WTC11 (cell line): ENCODE measurements at regions not wholly inside any gene's neighbourhood (a gene's known extent, or its start where the extent isn't known, plus 50 kb on each side); places are given as distances from the start of the nearest gene placed in this dataset.

Source experiments
- ATAC-seq: fragments of 200-7000 bp; cut with Tn5 transposase; 2 replicates; pipeline ENCODE4 v1.10.0; 2021; ENCODE audit warnings: mild to moderate bottlenecking, moderate library complexity
- CTCF ChIA-PET: fragments of 300-600 bp; sonication (Branson Sonifier 250); formaldehyde crosslinking; loops from one replicate; lab custom pipeline; 2021; ENCODE audit warnings: antibody characterized with exemption; lab: Charles Lee
- POLR2A ChIA-PET: fragments of 350-600 bp; sonication (Branson Sonifier 250); formaldehyde crosslinking; loops from one replicate; lab custom pipeline; 2021; ENCODE audit warnings: antibody characterized with exemption; lab: Charles Lee
- DNase-seq: peaks from one replicate; pipeline ENCODE4 v3.0.0; 2021; ENCODE audit warnings: low spot score
- H3K27ac Mint-ChIP-seq: 2 replicates; pipeline ENCODE4 v1.8.0; 2021; ENCODE audit warnings: mixed read lengths
- H3K27me3 Mint-ChIP-seq: 2 replicates; pipeline ENCODE4 v1.8.0; 2021; ENCODE audit warnings: low read depth, mild to moderate bottlenecking, moderate library complexity, mixed read lengths
- H3K36me3 Mint-ChIP-seq: 2 replicates; pipeline ENCODE4 v1.8.0; 2021; ENCODE audit warnings: mixed read lengths
- H3K4me1 Mint-ChIP-seq: 2 replicates; pipeline ENCODE4 v1.8.0; 2022; ENCODE audit warnings: mixed read lengths
- H3K4me3 Mint-ChIP-seq: 2 replicates; pipeline ENCODE4 v1.8.0; 2021; ENCODE audit warnings: mild to moderate bottlenecking, moderate library complexity, mixed read lengths
- H3K9me3 Mint-ChIP-seq: 2 replicates; pipeline ENCODE4 v1.8.0; 2021; ENCODE audit warnings: mixed read lengths
- ATF3 ChIP-seq: sonication (generic); formaldehyde crosslinking; conservative IDR thresholded peaks from 2 replicates; pipeline ENCODE4 v1.8.1; 2022; ENCODE audit warnings: mild to moderate bottlenecking, missing genetic modification reagents
- E2F4 ChIP-seq: sonication (generic); formaldehyde crosslinking; IDR thresholded peaks from 2 replicates; pipeline ENCODE4 v1.8.1; 2022; ENCODE audit warnings: low read depth, mild to moderate bottlenecking, moderate library complexity, missing genetic modification reagents, borderline replicate concordance
- ELF4 ChIP-seq: sonication (generic); formaldehyde crosslinking; IDR thresholded peaks from 2 replicates; pipeline ENCODE4 v1.8.1; 2022; ENCODE audit warnings: low read depth, mild to moderate bottlenecking, moderate library complexity, missing genetic modification reagents
- EMX1 ChIP-seq: fragments of 250-450 bp; sonication (Bioruptor Pico); IDR thresholded peaks from 2 replicates; pipeline ENCODE4 v1.8.0; 2021; ENCODE audit warnings: mild to moderate bottlenecking
- ESRRA ChIP-seq: sonication (generic); formaldehyde crosslinking; IDR thresholded peaks from 2 replicates; pipeline ENCODE4 v1.8.1; 2022; ENCODE audit warnings: mild to moderate bottlenecking, missing genetic modification reagents, borderline replicate concordance
- ETV6 ChIP-seq: sonication (generic); formaldehyde crosslinking; IDR thresholded peaks from 2 replicates; pipeline ENCODE4 v1.8.1; 2022; ENCODE audit warnings: mild to moderate bottlenecking, missing genetic modification reagents
- IRF2 ChIP-seq: sonication (generic); formaldehyde crosslinking; IDR thresholded peaks from 2 replicates; pipeline ENCODE4 v1.8.0; 2022; ENCODE audit warnings: low read depth, missing genetic modification reagents, borderline replicate concordance
- JUN ChIP-seq: sonication (generic); formaldehyde crosslinking; IDR thresholded peaks from 2 replicates; pipeline ENCODE4 v1.8.0; 2023; ENCODE audit warnings: mild to moderate bottlenecking, missing genetic modification reagents
- KAT7 ChIP-seq: sonication (generic); formaldehyde crosslinking; IDR thresholded peaks from 2 replicates; pipeline ENCODE4 v1.8.1; 2023; ENCODE audit warnings: missing genetic modification reagents, mild to moderate bottlenecking, borderline replicate concordance
- MYBL2 ChIP-seq: sonication (generic); formaldehyde crosslinking; IDR thresholded peaks from 2 replicates; pipeline ENCODE4 v1.8.1; 2023; ENCODE audit warnings: mild to moderate bottlenecking, moderate library complexity, missing genetic modification reagents
- NR1H2 ChIP-seq: sonication (generic); formaldehyde crosslinking; IDR thresholded peaks from 2 replicates; pipeline ENCODE4 v1.9.0; 2021; ENCODE audit warnings: mild to moderate bottlenecking, moderate library complexity, missing genetic modification reagents
- PRDM15 ChIP-seq: sonication (generic); formaldehyde crosslinking; IDR thresholded peaks from 2 replicates; pipeline ENCODE4 v1.8.0; 2022; ENCODE audit warnings: missing genetic modification reagents
- SMAD3 ChIP-seq: sonication (generic); formaldehyde crosslinking; IDR thresholded peaks from 2 replicates; pipeline ENCODE4 v1.8.0; 2022; ENCODE audit warnings: missing genetic modification reagents, mild to moderate bottlenecking, borderline replicate concordance
- TEAD4 ChIP-seq: sonication (generic); formaldehyde crosslinking; IDR thresholded peaks from 2 replicates; pipeline ENCODE4 v1.8.0; 2022; ENCODE audit warnings: mild to moderate bottlenecking, missing genetic modification reagents
- TP53 ChIP-seq: sonication (generic); formaldehyde crosslinking; IDR thresholded peaks from 2 replicates; pipeline ENCODE4 v1.8.1; 2023; ENCODE audit warnings: mild to moderate bottlenecking, missing genetic modification reagents
- ZBTB21 ChIP-seq: sonication (generic); formaldehyde crosslinking; IDR thresholded peaks from 2 replicates; pipeline ENCODE4 v1.8.1; 2023; ENCODE audit warnings: mild to moderate bottlenecking, missing genetic modification reagents, borderline replicate concordance
- ZMAT4 ChIP-seq: fragments of 250-450 bp; sonication (Bioruptor Pico); IDR thresholded peaks from 2 replicates; pipeline ENCODE4 v1.9.0; 2021; ENCODE audit warnings: mild to moderate bottlenecking
- ZNF232 ChIP-seq: sonication (generic); formaldehyde crosslinking; IDR thresholded peaks from 2 replicates; pipeline ENCODE4 v1.8.0; 2022; ENCODE audit warnings: mild to moderate bottlenecking, missing genetic modification reagents
- ZNF396 ChIP-seq: fragments of 250-450 bp; sonication (Bioruptor Pico); IDR thresholded peaks from 2 replicates; pipeline ENCODE4 v1.8.0; 2021; ENCODE audit warnings: mild to moderate bottlenecking, moderate library complexity, borderline replicate concordance
- TF ChIP-seq, protein P1 (sequence below): fragments of 250-450 bp; sonication (Bioruptor Pico); IDR thresholded peaks from 2 replicates; pipeline ENCODE4 v1.9.0; 2021; ENCODE audit warnings: mild to moderate bottlenecking
- TF ChIP-seq, protein P2 (sequence below): fragments of 250-450 bp; sonication (Bioruptor Pico); IDR thresholded peaks from 2 replicates; pipeline ENCODE4 v2.1.2; 2022; ENCODE audit warnings: mild to moderate bottlenecking, moderate library complexity
- TF ChIP-seq, protein P3 (sequence below): sonication (generic); formaldehyde crosslinking; IDR thresholded peaks from 2 replicates; pipeline ENCODE4 v1.8.1; 2022; ENCODE audit warnings: mild to moderate bottlenecking, missing genetic modification reagents, moderate library complexity, borderline replicate concordance

GRCh38 chr6:168827586-168827871 lies 386.5 kb downstream of the SMOC2 start:
- CTCF ChIA-PET: interaction anchor here (1.6 kb wide), 1 partner anchor 115 kb away, joined by 3 read pairs; no protein-coding TSS in a partner anchor
- Mint-ChIP-seq H3K4me1 (peaks cover 33% of the 10 kb centered on the region), H3K9me3 (peaks cover 12% of the 10 kb centered on the region; the same call in 1 of the 2 replicates), H3K4me3 (no peak overlapping the region), H3K27ac (no peak overlapping the region), H3K36me3 (no peaks in the 10 kb centered on the region), H3K27me3 (no peaks in the 10 kb centered on the region)
- DNase-seq (no peak), ATAC-seq (no peak)
- POLR2A ChIA-PET: no interaction called here
- TF ChIP-seq ZNF232 (CRISPR knock-in tag): no peak
- TF ChIP-seq ELF4: no peak
- no peak for TF ChIP-seq SMAD3 (CRISPR knock-in tag)
- TF ChIP-seq PRDM15: no peak
- TF ChIP-seq EMX1 (CRISPR knock-in tag): no peak
- no peak for TF ChIP-seq E2F4 (CRISPR knock-in tag)
- TF ChIP-seq TP53 (CRISPR knock-in tag): no peak

DNA sequence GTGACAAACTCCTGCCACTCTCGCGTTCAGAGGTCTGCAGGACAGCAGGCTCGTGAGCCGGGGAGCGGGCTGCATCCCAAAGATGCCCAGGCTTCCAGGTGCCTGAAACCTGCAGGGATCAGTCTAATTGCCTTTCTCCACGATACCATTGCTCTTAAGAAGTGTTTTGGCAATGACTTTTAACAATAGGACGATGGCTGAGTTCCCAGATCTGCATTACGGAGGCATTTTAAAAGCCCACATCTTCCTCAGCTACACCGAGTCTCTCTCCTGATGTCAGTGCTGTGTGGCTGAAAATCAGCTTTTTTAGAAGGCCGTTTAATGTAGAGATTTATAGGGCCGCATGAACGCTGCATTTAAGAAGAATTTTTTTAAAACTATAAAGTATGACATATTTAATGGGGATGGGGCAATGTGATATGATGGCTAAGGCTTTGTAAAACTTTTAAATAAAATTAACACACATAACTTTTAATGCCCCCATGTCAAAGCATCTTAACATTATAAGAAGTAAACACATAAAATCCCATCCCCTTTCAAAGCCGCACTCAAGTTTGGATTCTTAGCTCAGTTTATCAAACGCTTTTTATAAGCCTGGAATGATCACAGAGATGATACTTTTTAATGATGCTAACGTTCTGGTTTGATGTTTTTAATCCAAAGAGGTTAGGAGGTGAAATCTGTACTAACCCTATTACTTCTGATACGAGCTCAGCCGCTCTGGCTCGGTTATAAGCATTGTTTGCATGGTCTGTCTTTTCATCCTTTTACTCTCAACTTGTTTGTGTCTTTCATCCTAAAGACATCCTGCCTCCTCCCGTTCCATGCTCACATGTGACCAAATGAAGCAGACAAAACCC lies 386.0 kb downstream of the SMOC2 start:
- Mint-ChIP-seq H3K27ac (no peak overlapping the region), H3K27me3 (no peaks in the 10 kb centered on the region), H3K4me3 (no peak overlapping the region), H3K4me1 (peaks cover 33% of the 10 kb centered on the region), H3K36me3 (no peaks in the 10 kb centered on the region), H3K9me3 (peaks cover 12% of the 10 kb centered on the region; the same call in 1 of the 2 replicates)
- POLR2A ChIA-PET: no interaction called here
- CTCF ChIA-PET: interaction anchor here (1.6 kb wide), 1 partner anchor 114 kb away, joined by 3 read pairs; no protein-coding TSS in a partner anchor
- ATAC-seq (no peak), DNase-seq (no peak)
- no peak for TF ChIP-seq ZBTB21 (CRISPR knock-in tag)
- TF ChIP-seq ETV6 (CRISPR knock-in tag): no peak
- TF ChIP-seq TEAD4 (CRISPR knock-in tag): no peak
- no peak for TF ChIP-seq MYBL2 (CRISPR knock-in tag)
- TF ChIP-seq TP53 (CRISPR knock-in tag): no peak
- no peak for TF ChIP-seq JUN (CRISPR knock-in tag)
- no peak for TF ChIP-seq ATF3 (CRISPR knock-in tag)
- TF ChIP-seq, protein P1, sequence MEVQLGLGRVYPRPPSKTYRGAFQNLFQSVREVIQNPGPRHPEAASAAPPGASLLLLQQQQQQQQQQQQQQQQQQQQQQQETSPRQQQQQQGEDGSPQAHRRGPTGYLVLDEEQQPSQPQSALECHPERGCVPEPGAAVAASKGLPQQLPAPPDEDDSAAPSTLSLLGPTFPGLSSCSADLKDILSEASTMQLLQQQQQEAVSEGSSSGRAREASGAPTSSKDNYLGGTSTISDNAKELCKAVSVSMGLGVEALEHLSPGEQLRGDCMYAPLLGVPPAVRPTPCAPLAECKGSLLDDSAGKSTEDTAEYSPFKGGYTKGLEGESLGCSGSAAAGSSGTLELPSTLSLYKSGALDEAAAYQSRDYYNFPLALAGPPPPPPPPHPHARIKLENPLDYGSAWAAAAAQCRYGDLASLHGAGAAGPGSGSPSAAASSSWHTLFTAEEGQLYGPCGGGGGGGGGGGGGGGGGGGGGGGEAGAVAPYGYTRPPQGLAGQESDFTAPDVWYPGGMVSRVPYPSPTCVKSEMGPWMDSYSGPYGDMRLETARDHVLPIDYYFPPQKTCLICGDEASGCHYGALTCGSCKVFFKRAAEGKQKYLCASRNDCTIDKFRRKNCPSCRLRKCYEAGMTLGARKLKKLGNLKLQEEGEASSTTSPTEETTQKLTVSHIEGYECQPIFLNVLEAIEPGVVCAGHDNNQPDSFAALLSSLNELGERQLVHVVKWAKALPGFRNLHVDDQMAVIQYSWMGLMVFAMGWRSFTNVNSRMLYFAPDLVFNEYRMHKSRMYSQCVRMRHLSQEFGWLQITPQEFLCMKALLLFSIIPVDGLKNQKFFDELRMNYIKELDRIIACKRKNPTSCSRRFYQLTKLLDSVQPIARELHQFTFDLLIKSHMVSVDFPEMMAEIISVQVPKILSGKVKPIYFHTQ (CRISPR knock-in tag): no peak
- no peak for TF ChIP-seq KAT7 (CRISPR knock-in tag)
- no peak for TF ChIP-seq ZMAT4 (CRISPR knock-in tag)
- TF ChIP-seq, protein P2, sequence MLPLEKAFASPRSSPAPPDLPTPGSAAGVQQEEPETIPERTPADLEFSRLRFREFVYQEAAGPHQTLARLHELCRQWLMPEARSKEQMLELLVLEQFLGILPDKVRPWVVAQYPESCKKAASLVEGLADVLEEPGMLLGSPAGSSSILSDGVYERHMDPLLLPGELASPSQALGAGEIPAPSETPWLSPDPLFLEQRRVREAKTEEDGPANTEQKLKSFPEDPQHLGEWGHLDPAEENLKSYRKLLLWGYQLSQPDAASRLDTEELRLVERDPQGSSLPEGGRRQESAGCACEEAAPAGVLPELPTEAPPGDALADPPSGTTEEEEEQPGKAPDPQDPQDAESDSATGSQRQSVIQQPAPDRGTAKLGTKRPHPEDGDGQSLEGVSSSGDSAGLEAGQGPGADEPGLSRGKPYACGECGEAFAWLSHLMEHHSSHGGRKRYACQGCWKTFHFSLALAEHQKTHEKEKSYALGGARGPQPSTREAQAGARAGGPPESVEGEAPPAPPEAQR: no peak
- TF ChIP-seq ZNF396 (CRISPR knock-in tag): no peak
- no peak for TF ChIP-seq E2F4 (CRISPR knock-in tag)
- TF ChIP-seq IRF2: no peak
- no peak for TF ChIP-seq NR1H2 (CRISPR knock-in tag)
- no peak for TF ChIP-seq ESRRA (CRISPR knock-in tag)
- TF ChIP-seq, protein P3, sequence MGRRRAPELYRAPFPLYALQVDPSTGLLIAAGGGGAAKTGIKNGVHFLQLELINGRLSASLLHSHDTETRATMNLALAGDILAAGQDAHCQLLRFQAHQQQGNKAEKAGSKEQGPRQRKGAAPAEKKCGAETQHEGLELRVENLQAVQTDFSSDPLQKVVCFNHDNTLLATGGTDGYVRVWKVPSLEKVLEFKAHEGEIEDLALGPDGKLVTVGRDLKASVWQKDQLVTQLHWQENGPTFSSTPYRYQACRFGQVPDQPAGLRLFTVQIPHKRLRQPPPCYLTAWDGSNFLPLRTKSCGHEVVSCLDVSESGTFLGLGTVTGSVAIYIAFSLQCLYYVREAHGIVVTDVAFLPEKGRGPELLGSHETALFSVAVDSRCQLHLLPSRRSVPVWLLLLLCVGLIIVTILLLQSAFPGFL: no peak
